ENCODE measurements at regions not wholly inside any gene's neighbourhood (a gene's known extent, or its start where the extent isn't known, plus 50 kb on each side); places are given as distances from the start of the nearest gene placed in this dataset.

- Histone ChIP-seq H3K9me3 (ENCODE audit: severe bottlenecking) (no peaks in the 10 kb centered on the region), H3K27ac (no peak overlapping the region)
- no peak for DNase-seq
Observed at GRCh38 chrX:147832707-147833348, 78.9 kb upstream of the FMR1 start.

GRCh38 chrX:147838465-147839131, 73.1 kb upstream of the FMR1 start:
- no peak overlapping the region for H3K27ac ChIP-seq
- no peak for DNase-seq
- peak; percentile 22; the same call in 1 of the 2 replicates for TF ChIP-seq CTCF (IDR thresholded peaks at IDR 0.05; ENCODE audit: low read depth, low read length)
- H3K36me3 ChIP-seq, result no peaks in the 10 kb centered on the region
- H3K4me3 ChIP-seq (ENCODE audit: low read depth, low read length), result no peak overlapping the region
- peaks cover 30% of the 10 kb centered on the region for H3K27me3 ChIP-seq (ENCODE audit: insufficient read depth, low read depth, severe bottlenecking)
- no peaks in the 10 kb centered on the region for H3K9me3 ChIP-seq (ENCODE audit: severe bottlenecking)

More at GRCh38 chrX:147832707-147833348, 78.9 kb upstream of the FMR1 start:
- H3K4me3 ChIP-seq (ENCODE audit: low read depth, low read length), result no peak overlapping the region
- no peak for TF ChIP-seq CTCF (IDR thresholded peaks at IDR 0.05; ENCODE audit: low read depth, low read length)
- H3K36me3 ChIP-seq, result no peaks in the 10 kb centered on the region
- H3K27me3 ChIP-seq (ENCODE audit: insufficient read depth, low read depth, severe bottlenecking), result peaks cover 21% of the 10 kb centered on the region

GRCh38 chrX:147846676-147847075, 65.0 kb upstream of the FMR1 start:
- peaks cover 11% of the 10 kb centered on the region for H3K27me3 ChIP-seq (ENCODE audit: insufficient read depth, low read depth, severe bottlenecking)
- H3K27ac ChIP-seq, result no peak overlapping the region
- no peak for TF ChIP-seq CTCF (IDR thresholded peaks at IDR 0.05; ENCODE audit: low read depth, low read length)
- no peaks in the 10 kb centered on the region for H3K36me3 ChIP-seq
- H3K9me3 ChIP-seq (ENCODE audit: severe bottlenecking), result peaks cover 3% of the 10 kb centered on the region
- H3K4me3 ChIP-seq (ENCODE audit: low read depth, low read length), result no peak overlapping the region
- DNase-seq, result no peak

DNA sequence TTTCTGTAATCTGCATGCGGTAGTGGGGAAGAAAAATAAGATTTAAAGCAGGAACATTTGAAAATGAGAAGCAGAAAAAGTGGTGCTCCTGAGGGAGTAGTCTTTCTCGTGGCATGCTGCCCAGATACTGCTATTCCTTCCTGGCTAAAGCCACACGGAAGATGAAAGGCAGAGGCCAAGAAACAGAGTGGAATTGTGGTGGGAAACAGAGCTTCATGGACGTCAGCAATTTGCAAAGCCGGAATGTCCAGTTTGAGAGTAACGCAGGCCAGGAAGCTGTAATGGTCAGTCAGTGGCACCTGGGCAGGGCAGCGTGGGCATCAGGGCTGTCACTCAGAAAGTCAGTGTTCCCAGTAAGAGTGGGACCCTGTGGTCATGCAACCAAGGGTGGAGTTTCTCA, 63.7 kb upstream of the FMR1 start:
- H3K27ac ChIP-seq, result no peak overlapping the region
- H3K36me3 ChIP-seq, result no peaks in the 10 kb centered on the region
- peaks cover 13% of the 10 kb centered on the region for H3K27me3 ChIP-seq (ENCODE audit: insufficient read depth, low read depth, severe bottlenecking)
- H3K4me3 ChIP-seq (ENCODE audit: low read depth, low read length), result no peak overlapping the region
- no peak for TF ChIP-seq CTCF (IDR thresholded peaks at IDR 0.05; ENCODE audit: low read depth, low read length)
- no peak for DNase-seq
- H3K9me3 ChIP-seq (ENCODE audit: severe bottlenecking), result peaks cover 3% of the 10 kb centered on the region

DNA sequence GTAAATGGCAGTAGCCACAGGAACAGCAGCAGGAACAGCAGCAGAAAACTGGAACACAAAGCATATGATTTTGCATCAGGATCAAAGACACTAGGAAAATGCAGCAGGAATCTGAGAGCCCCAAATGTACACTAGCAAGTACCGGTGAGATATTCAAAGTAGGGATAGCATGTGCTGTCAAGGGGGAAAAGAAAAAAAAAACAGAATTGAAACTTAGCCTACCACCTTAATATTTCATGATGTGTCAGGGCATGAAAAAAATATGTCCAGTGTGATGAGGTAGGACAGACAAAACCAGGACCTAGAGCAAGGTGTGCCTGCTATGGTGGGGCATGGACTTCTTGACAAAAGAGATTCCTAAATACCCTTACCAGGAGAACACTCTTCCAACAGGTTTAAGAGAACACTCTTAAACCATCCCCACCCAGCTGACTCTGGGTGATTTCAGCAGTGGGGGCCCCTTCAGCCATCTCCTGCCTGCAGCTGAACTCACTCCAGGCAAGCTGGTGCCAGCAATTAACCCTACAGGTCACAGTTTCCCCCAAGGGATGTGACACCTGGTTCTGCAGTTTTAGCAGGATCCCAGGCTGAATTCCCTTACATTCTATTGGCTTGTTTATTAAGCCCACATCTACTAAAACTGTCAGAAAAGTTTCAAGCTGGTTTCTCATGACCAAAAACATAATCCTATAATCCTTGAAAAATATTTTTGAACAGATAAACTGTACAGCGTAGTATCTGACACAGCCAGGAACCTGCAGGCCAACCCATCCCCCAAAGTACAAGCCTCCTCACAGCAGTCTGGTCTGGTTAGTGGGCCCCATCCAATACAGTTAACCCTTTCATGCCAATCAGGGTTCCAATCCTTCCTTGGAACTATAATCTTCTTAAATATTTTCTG, 62.9 kb upstream of the FMR1 start:
- H3K4me3 ChIP-seq (ENCODE audit: low read depth, low read length), result no peak overlapping the region
- no peak for DNase-seq

More for the DNA sequence above, 62.9 kb upstream of the FMR1 start:
- no peaks in the 10 kb centered on the region for H3K36me3 ChIP-seq
- TF ChIP-seq CTCF (IDR thresholded peaks at IDR 0.05; ENCODE audit: low read depth, low read length), result no peak
- peaks cover 11% of the 10 kb centered on the region for H3K27me3 ChIP-seq (ENCODE audit: insufficient read depth, low read depth, severe bottlenecking)
- H3K9me3 ChIP-seq (ENCODE audit: severe bottlenecking), result peaks cover 3% of the 10 kb centered on the region
- H3K27ac ChIP-seq, result no peak overlapping the region
